HG02852 (cell line): ENCODE measurements at regions not wholly inside any gene's neighbourhood (a gene's known extent, or its start where the extent isn't known, plus 50 kb on each side); places are given as distances from the start of the nearest gene placed in this dataset.

Source experiments
- ATAC-seq: cut with Tn5 transposase; IDR thresholded peaks from one replicate; pipeline ENCODE4 v1.9.1; 2021; ENCODE audit warnings: mild to moderate bottlenecking, moderate library complexity; ENCODE audit not compliant: unreplicated experiment

GRCh38 chr5:63894690-63895089, 67.6 kb downstream of the HTR1A start:
- ATAC-seq = no peak

DNA sequence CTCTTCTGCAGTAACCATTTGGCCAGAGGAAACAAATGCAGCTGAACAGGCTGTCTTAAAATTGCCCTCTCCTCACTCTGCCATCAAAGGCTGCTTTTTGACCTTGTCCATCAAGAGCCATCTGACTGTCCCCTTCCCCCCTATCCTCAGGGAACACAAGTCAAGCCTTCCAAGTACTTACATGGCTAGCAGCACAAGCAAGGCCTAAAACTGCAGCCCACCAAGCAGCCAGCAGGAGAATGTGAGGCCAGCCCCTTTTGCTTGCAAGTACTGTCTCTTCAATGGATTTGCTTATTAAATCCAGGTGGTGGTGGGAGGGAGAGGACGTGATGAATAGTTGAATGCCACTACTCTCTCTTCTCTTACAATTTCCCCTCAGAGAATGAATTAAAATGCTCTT, 83.5 kb downstream of the HTR1A start:
- ATAC-seq = no peak

DNA sequence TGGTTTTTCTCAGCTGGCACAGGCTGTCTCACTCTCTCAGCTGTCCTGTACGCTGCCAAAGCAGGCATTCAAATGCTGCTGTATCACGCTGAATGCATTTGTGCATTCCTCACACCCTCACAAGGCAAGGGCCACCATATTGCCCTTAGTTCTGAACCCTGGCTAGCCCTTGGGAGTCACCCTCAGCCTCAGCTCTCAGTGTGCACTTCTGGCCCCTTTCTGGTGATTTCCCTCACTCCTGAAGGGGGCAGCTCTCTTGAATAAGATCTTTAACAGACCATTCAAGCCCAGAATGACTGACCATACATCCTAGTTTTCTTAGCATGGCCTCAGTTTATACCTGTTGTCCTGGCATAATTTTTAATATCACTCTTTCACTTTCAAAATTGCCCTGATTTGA, 84.3 kb downstream of the HTR1A start:
- ATAC-seq = no peak

DNA sequence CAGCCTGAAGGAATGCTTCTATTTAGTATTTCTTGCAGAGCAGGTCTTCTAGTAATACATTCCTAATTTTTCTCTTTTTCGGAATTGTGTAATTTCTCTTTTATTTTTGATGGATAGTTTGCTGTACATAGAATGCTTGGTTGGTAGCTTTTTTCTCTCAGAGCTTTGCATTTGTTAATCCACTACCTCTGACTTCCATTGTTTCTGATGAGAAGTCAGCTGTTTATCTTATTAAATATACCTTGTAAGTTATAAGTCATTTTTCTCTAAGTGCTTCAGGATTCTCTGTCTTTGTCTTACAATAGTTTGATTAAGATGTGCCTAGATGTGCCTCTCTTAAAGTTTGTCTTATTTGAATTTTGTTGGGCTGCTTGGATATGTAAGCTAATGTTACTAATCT, 101.9 kb downstream of the HTR1A start:
- ATAC-seq = no peak

- no peak for ATAC-seq
Observed at GRCh38 chr5:63854076-63854475, 108.2 kb downstream of the HTR1A start.

DNA sequence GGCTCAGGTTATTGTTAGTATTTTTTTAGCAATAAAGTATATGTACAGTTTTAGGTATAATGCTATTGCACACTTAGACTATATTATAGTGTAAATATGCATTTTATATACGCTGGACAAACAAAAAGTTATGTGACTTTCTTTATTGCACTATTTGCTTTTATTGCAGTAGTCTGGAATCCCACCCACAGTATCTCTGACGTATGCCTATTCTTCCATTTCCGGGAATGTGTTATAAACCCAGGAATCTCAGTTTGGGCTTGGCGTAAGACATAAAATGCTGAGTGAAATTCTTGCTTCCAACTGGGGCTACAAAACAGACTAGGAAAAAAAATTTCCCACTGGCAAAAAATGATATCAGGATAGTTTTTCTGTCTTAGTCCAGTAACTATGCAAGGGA, 119.1 kb downstream of the HTR1A start:
- no peak for ATAC-seq

DNA sequence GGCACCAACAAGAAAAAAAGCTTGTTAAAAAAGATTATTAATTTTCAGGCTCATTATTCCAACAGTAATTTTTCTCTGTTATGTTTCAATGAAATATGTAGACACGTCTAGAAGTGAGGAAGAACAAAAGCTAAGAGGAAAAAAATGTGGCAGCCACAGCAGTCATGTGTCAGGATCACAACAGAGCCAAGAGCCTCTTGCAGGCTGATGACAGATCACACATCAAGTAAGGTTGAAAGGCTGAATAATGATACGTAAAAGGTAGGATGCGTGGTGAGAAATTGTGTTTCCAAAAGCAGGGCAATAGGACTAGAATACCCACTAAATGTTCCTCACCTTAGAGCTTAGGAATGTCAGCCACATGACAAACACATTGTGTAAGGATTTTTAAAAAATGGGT, 124.8 kb downstream of the HTR1A start:
- ATAC-seq = no peak

DNA sequence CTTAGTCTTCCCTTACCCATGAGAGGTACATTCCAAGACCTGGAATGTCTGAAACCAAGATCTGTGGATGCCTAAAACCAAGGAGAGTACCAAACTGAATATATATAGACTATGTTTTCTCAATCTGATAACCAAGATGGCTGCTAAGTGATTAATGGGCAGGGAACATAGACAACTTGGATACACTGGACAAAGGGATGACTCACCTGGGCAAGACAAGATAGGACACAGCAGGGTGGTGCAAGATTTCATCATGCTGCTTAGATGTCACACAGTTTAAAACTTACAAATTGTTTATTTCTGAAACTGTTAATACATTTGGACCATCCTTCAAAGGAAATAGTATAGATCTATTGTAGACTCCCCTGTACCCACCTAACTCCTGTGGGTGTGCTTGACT, 130.9 kb downstream of the HTR1A start:
- ATAC-seq = no peak

DNA sequence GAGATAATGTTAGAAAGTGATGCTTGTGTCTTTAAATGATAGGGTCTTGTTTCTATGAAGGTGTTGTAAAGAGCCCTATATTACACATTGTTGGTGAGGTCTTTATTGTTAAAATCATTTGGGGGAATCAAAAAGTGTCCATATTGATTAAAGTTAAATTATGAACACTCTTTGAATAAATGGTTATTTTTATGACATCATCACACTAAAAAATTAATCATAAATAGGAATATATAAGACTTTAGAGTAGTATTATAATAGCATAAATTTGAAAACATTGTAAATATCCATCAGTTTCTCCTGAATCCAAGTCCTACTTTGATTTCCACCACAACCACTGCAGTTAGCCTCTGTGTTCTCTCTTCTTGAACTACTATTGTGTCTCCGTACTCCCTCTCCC, 136.3 kb downstream of the HTR1A start:
- no peak for ATAC-seq

GRCh38 chr5:63823583-63823982, 138.7 kb downstream of the HTR1A start:
- ATAC-seq = no peak

DNA sequence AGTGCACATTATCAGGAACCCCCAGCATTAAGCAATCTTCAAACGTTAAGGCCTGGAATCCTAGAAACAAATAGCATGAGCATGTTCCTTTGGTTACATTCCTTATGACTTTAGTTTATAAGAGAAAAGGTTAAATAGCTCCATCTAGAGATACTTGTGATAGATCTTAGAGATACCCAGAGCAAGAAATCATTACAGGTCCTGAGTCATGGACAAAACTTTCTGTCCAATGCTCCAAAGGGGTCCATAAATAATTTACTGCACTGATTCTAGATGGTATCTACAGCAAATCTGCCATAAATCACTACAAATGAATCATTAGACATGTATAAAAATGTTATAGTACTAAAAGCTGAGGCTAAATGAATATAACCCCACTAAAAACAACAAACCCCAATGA, 139.6 kb downstream of the HTR1A start:
- no peak for ATAC-seq

- no peak for ATAC-seq
Observed at GRCh38 chr5:63820577-63820976, 141.7 kb downstream of the HTR1A start.

GRCh38 chr5:63812693-63813092, 149.6 kb downstream of the HTR1A start:
- no peak for ATAC-seq

DNA sequence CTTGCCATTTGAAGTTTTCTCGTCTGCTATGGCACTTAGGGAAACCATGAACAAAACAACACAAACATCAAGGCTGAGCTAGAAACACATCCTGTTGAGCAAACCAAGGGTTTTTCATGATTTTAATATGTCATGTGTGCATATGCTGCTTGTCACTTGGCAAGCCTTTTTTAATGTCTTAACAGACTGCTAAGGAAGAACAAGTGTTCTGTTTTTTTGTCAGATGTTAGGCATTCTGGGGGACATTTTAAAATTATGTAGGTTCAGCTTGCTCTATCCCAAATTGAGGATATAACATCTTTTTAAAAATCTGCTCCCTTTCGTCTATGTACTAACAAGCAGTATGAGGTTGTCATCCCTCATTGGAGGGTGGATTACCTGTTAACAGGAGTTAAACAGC, 150.3 kb downstream of the HTR1A start:
- ATAC-seq = no peak

DNA sequence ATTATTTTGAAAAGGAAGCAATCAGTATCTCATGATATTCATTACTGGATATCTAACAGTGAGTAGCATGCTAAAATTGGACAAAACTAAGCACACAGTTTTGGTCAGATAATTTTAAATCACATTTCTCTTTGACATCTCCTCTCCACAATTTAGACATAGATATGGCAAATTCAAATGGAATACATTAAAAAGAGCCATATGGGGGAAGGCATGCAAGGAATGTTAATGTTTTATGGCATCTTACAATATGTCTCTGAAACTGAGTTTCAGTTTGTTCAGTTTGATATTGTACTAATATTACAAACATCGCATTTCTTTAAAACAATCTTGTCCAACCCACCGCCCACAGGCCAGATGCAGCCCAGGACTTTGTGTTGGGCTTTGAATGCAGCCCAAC, 151.0 kb downstream of the HTR1A start:
- no peak for ATAC-seq

DNA sequence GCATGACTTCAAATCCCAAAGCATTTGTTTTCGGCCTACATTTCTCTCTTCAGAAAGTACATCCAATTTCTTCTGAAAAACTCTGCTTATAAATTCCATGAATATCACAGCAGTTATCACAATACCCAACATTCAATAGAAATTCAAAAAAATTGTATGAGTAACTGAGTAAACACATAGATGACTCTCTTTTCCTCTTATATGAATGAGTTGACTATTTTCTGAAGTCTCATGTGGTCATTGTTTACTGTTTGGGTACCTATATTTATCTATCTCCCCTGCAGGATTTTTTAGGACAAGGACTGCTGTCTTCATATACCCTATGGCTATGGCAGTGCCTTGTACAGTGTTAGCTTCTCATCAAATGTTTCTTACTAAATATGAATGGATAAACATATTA, 157.1 kb downstream of the HTR1A start:
- ATAC-seq = no peak

DNA sequence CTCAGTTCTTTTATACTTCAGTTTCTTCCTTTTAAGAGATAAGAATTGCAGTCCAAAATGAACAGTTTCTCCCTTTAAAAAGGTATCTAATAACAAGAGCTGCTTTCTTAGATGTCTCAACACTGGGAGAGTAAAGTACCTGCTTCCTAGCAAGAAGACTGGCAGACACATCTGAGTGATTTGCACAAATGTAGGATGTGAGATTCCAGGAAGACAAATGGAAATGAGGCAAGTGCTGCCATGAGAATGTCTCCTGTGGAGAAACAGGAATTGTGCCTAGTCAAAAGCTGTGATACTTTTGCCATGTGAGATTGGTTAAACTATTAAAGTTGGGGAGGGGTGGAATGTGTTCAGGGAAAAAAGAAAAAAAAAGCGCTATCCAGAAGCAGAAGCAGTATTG, 159.1 kb downstream of the HTR1A start:
- no peak for ATAC-seq

GRCh38 chr5:63794979-63795378, 167.3 kb downstream of the HTR1A start:
- no peak for ATAC-seq

DNA sequence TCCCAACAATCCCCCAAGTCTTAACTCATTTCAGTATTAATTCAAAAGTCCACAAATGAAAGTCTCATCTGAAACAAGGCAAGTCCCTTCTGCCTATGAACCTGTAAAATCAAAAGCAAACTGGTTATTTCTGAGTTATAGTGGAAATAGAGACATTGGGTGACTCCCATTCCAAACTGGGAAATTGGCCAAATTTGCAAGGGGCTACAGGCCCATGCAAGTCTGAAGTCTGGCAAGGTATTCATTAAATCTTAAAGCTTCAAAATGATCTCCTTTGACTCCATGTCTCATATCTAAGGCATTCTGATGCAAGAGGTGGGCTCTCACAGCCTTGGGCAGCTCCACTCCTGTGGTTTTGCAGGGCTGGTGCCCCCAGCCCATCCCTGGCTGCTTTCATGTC, 167.9 kb downstream of the HTR1A start:
- ATAC-seq = no peak

GRCh38 chr5:63774939-63775338, 187.3 kb downstream of the HTR1A start:
- ATAC-seq = no peak

DNA sequence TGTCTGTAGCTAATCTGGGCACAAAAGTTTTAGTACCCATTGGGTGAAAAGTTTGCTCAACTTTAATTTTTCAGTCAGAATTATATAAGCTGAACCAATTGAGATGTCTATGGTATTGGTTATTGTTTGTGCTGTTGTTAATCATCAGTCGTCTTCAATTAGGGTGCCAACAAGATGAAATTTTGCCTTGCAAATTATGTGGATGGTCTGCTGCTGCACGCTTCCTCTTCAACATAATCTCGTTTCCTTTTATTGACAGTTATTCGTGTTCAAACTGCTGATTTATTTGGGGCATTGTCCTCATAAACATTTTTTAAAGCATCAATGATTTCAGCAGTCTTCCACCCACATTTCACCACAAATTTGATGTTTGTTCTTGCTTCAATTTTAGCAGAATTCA, 194.0 kb downstream of the HTR1A start:
- ATAC-seq = no peak

DNA sequence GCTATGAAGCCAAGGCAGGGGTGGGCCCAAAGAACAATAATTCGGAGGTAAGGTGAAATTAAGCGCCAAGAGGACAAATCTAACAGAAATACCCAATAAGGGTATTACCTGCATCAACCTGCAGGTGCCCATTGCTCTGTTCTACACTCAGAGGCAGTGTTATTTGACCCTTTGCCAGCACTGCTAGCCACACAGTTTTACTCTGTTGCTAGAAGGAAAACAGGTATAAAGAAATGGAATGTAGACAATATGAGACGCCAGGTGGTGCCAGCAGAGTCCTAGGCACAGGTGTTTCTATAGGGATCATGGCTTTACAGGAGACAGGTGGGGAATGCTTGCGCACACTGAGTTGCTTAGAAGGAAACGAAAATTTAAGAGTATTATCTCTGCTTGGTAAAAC, 201.3 kb downstream of the HTR1A start:
- no peak for ATAC-seq

DNA sequence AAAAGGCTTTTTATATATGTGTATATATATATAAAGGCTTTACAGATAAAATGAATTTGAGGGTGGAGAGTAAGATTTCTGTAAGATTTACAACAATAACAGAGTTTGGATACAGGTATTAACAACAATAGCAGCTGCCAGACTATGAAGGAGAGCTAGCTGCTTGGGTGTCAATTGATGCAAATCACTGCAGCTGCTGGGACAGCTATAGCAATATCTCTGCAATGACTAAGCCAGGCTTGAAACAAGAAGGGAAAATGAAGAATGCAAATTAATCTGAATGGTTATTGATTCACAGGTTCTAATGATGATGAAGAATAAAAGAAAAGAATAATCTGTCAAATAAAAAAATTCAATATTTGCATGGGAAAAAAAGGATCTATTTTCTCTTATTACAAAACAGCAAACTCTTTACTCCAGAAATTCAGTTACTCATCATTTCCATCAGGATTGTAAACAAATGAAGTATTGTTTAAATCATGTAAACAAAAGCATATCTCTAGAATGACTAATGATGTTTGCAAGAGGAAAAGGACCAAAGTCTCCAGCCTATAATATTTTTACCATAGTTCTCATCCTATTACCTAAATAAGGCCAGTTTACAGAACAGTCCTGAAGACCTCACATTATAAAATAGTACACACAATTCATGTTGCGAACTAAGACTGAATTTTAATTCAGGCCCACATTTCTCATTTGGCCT, 219.0 kb downstream of the HTR1A start:
- ATAC-seq = no peak
